ENCODE measurements at regions not wholly inside any gene's neighbourhood (a gene's known extent, or its start where the extent isn't known, plus 50 kb on each side); places are given as distances from the start of the nearest gene placed in this dataset.

- DNase-seq = no peak
Measured at GRCh38 chr11:33615751-33616150, 84.9 kb downstream of the C11orf91 start.

GRCh38 chr11:33613404-33613803 is 87.2 kb downstream of the C11orf91 start:
- DNase-seq = no peak

- DNase-seq = no peak
Measured at GRCh38 chr11:33610903-33611302, 89.7 kb downstream of the C11orf91 start.

- DNase-seq = no peak
Measured at GRCh38 chr11:33608386-33608785, 92.2 kb downstream of the C11orf91 start.

GRCh38 chr11:33606762-33607161 is 93.9 kb downstream of the C11orf91 start:
- DNase-seq = no peak

- no peak for DNase-seq
Measured at GRCh38 chr11:33605703-33606102, 94.9 kb downstream of the C11orf91 start.

- no peak for DNase-seq
Measured at GRCh38 chr11:33598426-33599069, 102.1 kb downstream of the C11orf91 start.

- DNase-seq = no peak
Measured at GRCh38 chr11:33594188-33594587, 106.4 kb downstream of the C11orf91 start.

GRCh38 chr11:33590441-33590840 is 110.2 kb downstream of the C11orf91 start:
- no peak for DNase-seq

- DNase-seq = no peak
Measured at GRCh38 chr11:33588056-33588455, 112.6 kb downstream of the C11orf91 start.

- DNase-seq = no peak
Measured at GRCh38 chr11:33585586-33586209, 114.9 kb downstream of the C11orf91 start.

GRCh38 chr11:33582636-33583325 is 117.8 kb downstream of the C11orf91 start:
- no peak for DNase-seq

GRCh38 chr11:33579101-33579500 is 121.5 kb downstream of the C11orf91 start:
- no peak for DNase-seq

- no peak for DNase-seq
Measured at GRCh38 chr11:33577204-33577603, 123.4 kb downstream of the C11orf91 start.

- no peak for DNase-seq
Measured at GRCh38 chr11:33575311-33575710, 125.3 kb downstream of the C11orf91 start.

GRCh38 chr11:33574331-33574730 is 126.3 kb downstream of the C11orf91 start:
- DNase-seq = no peak

- no peak for DNase-seq
Measured at GRCh38 chr11:33569333-33569732, 131.3 kb downstream of the C11orf91 start.

- DNase-seq = no peak
Measured at GRCh38 chr11:33567004-33567403, 133.6 kb downstream of the C11orf91 start.

- DNase-seq = no peak
Measured at GRCh38 chr11:33564856-33565453, 135.7 kb downstream of the C11orf91 start.

GRCh38 chr11:33560729-33561128 is 139.9 kb downstream of the C11orf91 start:
- no peak for DNase-seq

- DNase-seq = no peak
Measured at GRCh38 chr11:33559567-33559966, 141.1 kb downstream of the C11orf91 start.

- no peak for DNase-seq
Measured at GRCh38 chr11:33558097-33558496, 142.5 kb downstream of the C11orf91 start.

GRCh38 chr11:33557201-33557600 is 143.4 kb downstream of the C11orf91 start:
- DNase-seq = no peak

- no peak for DNase-seq
Measured at GRCh38 chr11:33554219-33554618, 146.4 kb downstream of the C11orf91 start.

Measured in activated CD8-positive, alpha-beta memory T cell treated with anti-CD3 and anti-CD28 coated beads, Interleukin-2, amount 50 U/mL, for 4 hours (primary cell).